HEK293 (cell line): ENCODE measurements at regions not wholly inside any gene's neighbourhood (a gene's known extent, or its start where the extent isn't known, plus 50 kb on each side); places are given as distances from the start of the nearest gene placed in this dataset.

Experiments
- CTCF ChIA-PET: fragments of 350-600 bp; formaldehyde crosslinking; extraction: SDS; loops from one replicate; lab custom pipeline; 2021; ENCODE audit warnings: antibody characterized with exemption; lab: Yijun Ruan, JAX
- POLR2A ChIA-PET: fragments of 300-600 bp; formaldehyde crosslinking; extraction: SDS; loops from one replicate; lab custom pipeline; 2020; ENCODE audit warnings: antibody characterized with exemption, inconsistent platforms; lab: Yijun Ruan, JAX
- H3K27ac ChIP-seq: fragments of 200-500 bp; sonication (Bioruptor generic); 2 replicates; pipeline ENCODE4 v1.5.1; 2014; ENCODE audit warnings: low read depth, low read length, control low read depth, inconsistent platforms; ENCODE audit errors: extremely low read depth
- H3K36me3 ChIP-seq, 2 experiments: fragments of 200-500 bp in 1 of 2; sonication (Bioruptor generic) in 1 of 2; 1 replicate in 1 of 2; 2 replicates in 1 of 2; pipeline ENCODE4 v1.5.1; 2014 to 2017; ENCODE audit warnings: inconsistent platforms in 2 of 2, low read length in 2 of 2; ENCODE audit not compliant: control insufficient read depth in 2 of 2, insufficient read depth in 1 of 2
- H3K4me1 ChIP-seq: fragments of 200-500 bp; sonication (Bioruptor generic); 2 replicates; pipeline ENCODE4 v1.5.1; 2014; ENCODE audit warnings: mild to moderate bottlenecking, low read length, inconsistent platforms; ENCODE audit not compliant: control insufficient read depth, insufficient read depth
- H3K4me3 ChIP-seq: 2 replicates; pipeline ENCODE4 v1.5.1; 2011; ENCODE audit warnings: low read depth, mild to moderate bottlenecking, control low read depth, low read length, moderate library complexity
- H3K9me3 ChIP-seq: fragments of 200-500 bp; sonication (Bioruptor generic); 2 replicates; pipeline ENCODE4 v1.5.1; 2014; ENCODE audit warnings: low read depth, low read length, inconsistent platforms; ENCODE audit not compliant: control insufficient read depth, insufficient read depth
- BCL11B ChIP-seq: fragments of 450-650 bp; formaldehyde crosslinking; IDR thresholded peaks from 2 replicates; pipeline ENCODE4 v1.5.1; 2016; ENCODE audit warnings: low read depth, missing biosample characterization, missing genetic modification characterization
- CTCF ChIP-seq: fragments of 450-650 bp; formaldehyde crosslinking; IDR thresholded peaks from 2 replicates; pipeline ENCODE4 v1.5.1; 2016; ENCODE audit warnings: missing biosample characterization, missing genetic modification characterization
- HOXC10 ChIP-seq: sonication (generic); formaldehyde crosslinking; IDR thresholded peaks from 2 replicates; pipeline ENCODE4 v1.8.1; 2023; ENCODE audit warnings: mild to moderate bottlenecking, missing genetic modification reagents
- KLF8 ChIP-seq: fragments of 450-650 bp; formaldehyde crosslinking; IDR thresholded peaks from 2 replicates; pipeline ENCODE4 v1.5.1; 2016; ENCODE audit warnings: missing biosample characterization, missing genetic modification characterization
- MYNN ChIP-seq: fragments of 450-650 bp; formaldehyde crosslinking; IDR thresholded peaks from 2 replicates; pipeline ENCODE4 v1.5.1; 2016; ENCODE audit warnings: missing biosample characterization, missing genetic modification characterization, borderline replicate concordance
- SP2 ChIP-seq: fragments of 450-650 bp; formaldehyde crosslinking; IDR thresholded peaks from 2 replicates; pipeline ENCODE4 v1.5.1; 2016; ENCODE audit warnings: missing biosample characterization, missing genetic modification characterization
- SP3 ChIP-seq: fragments of 450-650 bp; formaldehyde crosslinking; IDR thresholded peaks from 2 replicates; pipeline ENCODE4 v1.5.1; 2016; ENCODE audit warnings: missing biosample characterization, missing genetic modification characterization
- SP7 ChIP-seq: fragments of 450-650 bp; formaldehyde crosslinking; IDR thresholded peaks from 2 replicates; pipeline ENCODE4 v1.5.1; 2016; ENCODE audit warnings: missing biosample characterization, missing genetic modification characterization
- WT1 ChIP-seq: fragments of 450-650 bp; formaldehyde crosslinking; IDR thresholded peaks from 2 replicates; pipeline ENCODE4 v1.5.1; 2016; ENCODE audit warnings: missing biosample characterization, missing genetic modification characterization
- ZFP69B ChIP-seq: fragments of 450-650 bp; formaldehyde crosslinking; IDR thresholded peaks from 2 replicates; pipeline ENCODE4 v1.5.1; 2016; ENCODE audit warnings: missing biosample characterization, missing genetic modification characterization
- ZNF10 ChIP-seq: fragments of 450-650 bp; formaldehyde crosslinking; IDR thresholded peaks from 2 replicates; pipeline ENCODE4 v1.5.1; 2017; ENCODE audit warnings: missing biosample characterization, missing genetic modification characterization
- ZNF184 ChIP-seq: fragments of 450-650 bp; IDR thresholded peaks from 2 replicates; pipeline ENCODE4 v1.5.1; 2018; ENCODE audit warnings: missing biosample characterization, mild to moderate bottlenecking, missing genetic modification characterization
- ZNF26 ChIP-seq: fragments of 450-650 bp; formaldehyde crosslinking; IDR thresholded peaks from 2 replicates; pipeline ENCODE4 v1.5.1; 2016; ENCODE audit warnings: missing biosample characterization, missing genetic modification characterization
- ZNF324 ChIP-seq: fragments of 450-650 bp; formaldehyde crosslinking; IDR thresholded peaks from 2 replicates; pipeline ENCODE4 v1.5.1; 2016; ENCODE audit warnings: missing biosample characterization, missing genetic modification characterization
- ZNF335 ChIP-seq: fragments of 450-650 bp; formaldehyde crosslinking; conservative IDR thresholded peaks from 2 replicates; pipeline ENCODE4 v1.5.1; 2016; ENCODE audit warnings: missing biosample characterization, missing genetic modification characterization
- ZNF341 ChIP-seq: fragments of 450-650 bp; formaldehyde crosslinking; IDR thresholded peaks from 2 replicates; pipeline ENCODE4; 2016; ENCODE audit warnings: low read depth, missing biosample characterization, missing genetic modification characterization
- ZNF513 ChIP-seq: fragments of 450-650 bp; IDR thresholded peaks from 2 replicates; pipeline ENCODE4 v1.5.1; 2018; ENCODE audit warnings: missing biosample characterization, missing genetic modification characterization
- ZNF561 ChIP-seq: fragments of 450-650 bp; IDR thresholded peaks from 2 replicates; pipeline ENCODE4 v1.5.1; 2018; ENCODE audit warnings: missing biosample characterization, missing genetic modification characterization, borderline replicate concordance
- ZNF600 ChIP-seq: fragments of 450-650 bp; formaldehyde crosslinking; IDR thresholded peaks from 2 replicates; pipeline ENCODE4 v1.5.1; 2016; ENCODE audit warnings: missing biosample characterization, missing genetic modification characterization
- ZNF610 ChIP-seq: fragments of 450-650 bp; formaldehyde crosslinking; IDR thresholded peaks from 2 replicates; pipeline ENCODE4 v1.5.1; 2016; ENCODE audit warnings: missing biosample characterization, missing genetic modification characterization, borderline replicate concordance
- ZNF664 ChIP-seq: fragments of 450-650 bp; formaldehyde crosslinking; IDR thresholded peaks from 2 replicates; pipeline ENCODE4 v1.5.1; 2016; ENCODE audit warnings: missing biosample characterization, missing genetic modification characterization
- ZNF677 ChIP-seq: fragments of 450-650 bp; IDR thresholded peaks from 2 replicates; pipeline ENCODE4 v1.5.0; 2018; ENCODE audit warnings: missing biosample characterization, mild to moderate bottlenecking, missing genetic modification characterization, moderate library complexity
- ZNF692 ChIP-seq: fragments of 450-650 bp; formaldehyde crosslinking; IDR thresholded peaks from 2 replicates; pipeline ENCODE4 v1.5.1; 2016; ENCODE audit warnings: missing biosample characterization, missing genetic modification characterization
- ZNF701 ChIP-seq: fragments of 450-650 bp; formaldehyde crosslinking; IDR thresholded peaks from 2 replicates; pipeline ENCODE4 v1.5.1; 2016; ENCODE audit warnings: missing biosample characterization, missing genetic modification characterization
- ZNF776 ChIP-seq: fragments of 450-650 bp; formaldehyde crosslinking; IDR thresholded peaks from 2 replicates; pipeline ENCODE4 v1.5.0; 2017; ENCODE audit warnings: missing biosample characterization, missing genetic modification characterization, borderline replicate concordance
- ZSCAN23 ChIP-seq: fragments of 450-650 bp; formaldehyde crosslinking; IDR thresholded peaks from 2 replicates; pipeline ENCODE4 v1.5.1; 2016; ENCODE audit warnings: missing biosample characterization, missing genetic modification characterization

- ChIA-PET CTCF (interaction anchor here (0.6 kb wide), 1 partner anchor 208 kb away, joined by 3 read pairs; no protein-coding TSS in a partner anchor), POLR2A (no interaction called here)
- no peaks in the 10 kb centered on the region for H3K9me3 ChIP-seq
These were observed 220.3 kb upstream of the ZNF32 start for GRCh38 chr10:43868952-43869351.

GRCh38 chr10:43867667-43868565 lies 219.2 kb upstream of the ZNF32 start:
- ChIA-PET CTCF (no interaction called here), POLR2A (interaction anchor here (0.6 kb wide), 1 partner anchor 513 kb away, joined by 4 read pairs; no protein-coding TSS in a partner anchor)
- Histone ChIP-seq H3K4me1 (peaks cover 6% of the 10 kb centered on the region), H3K9me3 (no peaks in the 10 kb centered on the region), H3K36me3 (no peaks in the 10 kb centered on the region), H3K4me3 (no peak overlapping the region), H3K27ac (peak overlapping the region; percentile 58)
- 0 out of 2 replicates have a peak, but pooled peaks have one; percentile 43 for TF ChIP-seq SP7 (tag by site-specific recombination)
- peak; percentile 83 for TF ChIP-seq ZFP69B (tag by site-specific recombination)
- TF ChIP-seq ZNF335 (tag by site-specific recombination) = peak; percentile 28; the same call in 1 of the 2 replicates
- TF ChIP-seq ZNF776 (tag by site-specific recombination) = no peak
- TF ChIP-seq MYNN (tag by site-specific recombination) = peak; percentile 56; the same call in 1 of the 2 replicates
- TF ChIP-seq ZNF324 (tag by site-specific recombination) = no peak
- peak; percentile 51; the same call in 1 of the 2 replicates for TF ChIP-seq ZNF600 (tag by site-specific recombination)
- TF ChIP-seq ZNF692 (tag by site-specific recombination) = peak; percentile 80
- peak; percentile 53; the same call in 1 of the 2 replicates for TF ChIP-seq ZNF561
- TF ChIP-seq WT1 = peak; percentile 67

More at GRCh38 chr10:43868952-43869351, 220.3 kb upstream of the ZNF32 start:
- no peak for TF ChIP-seq ZNF10 (tag by site-specific recombination)
- TF ChIP-seq ZNF26 (tag by site-specific recombination) = no peak
- no peak for TF ChIP-seq ZNF341 (tag by site-specific recombination)
- no peak for TF ChIP-seq SP3 (tag by site-specific recombination)
- H3K4me1 ChIP-seq = peaks cover 6% of the 10 kb centered on the region
- no peak overlapping the region for H3K4me3 ChIP-seq
- no peaks in the 10 kb centered on the region for H3K36me3 ChIP-seq
- peak overlapping the region; percentile 58; the same call in 1 of the 2 replicates for H3K27ac ChIP-seq

- peaks cover 6% of the 10 kb centered on the region for H3K4me1 ChIP-seq
- no peak overlapping the region for H3K4me3 ChIP-seq
- H3K36me3 ChIP-seq = no peaks in the 10 kb centered on the region
- no peak for TF ChIP-seq ZNF184 (tag by site-specific recombination)
- no peak for TF ChIP-seq CTCF (tag by site-specific recombination)
- no peak for TF ChIP-seq ZNF513 (tag by site-specific recombination)
- no peak for TF ChIP-seq WT1
- TF ChIP-seq ZNF701 (tag by site-specific recombination) = no peak
- TF ChIP-seq ZSCAN23 (tag by site-specific recombination) = no peak
- TF ChIP-seq ZNF610 = no peak
- TF ChIP-seq ZNF664 = no peak
- no peak for TF ChIP-seq HOXC10 (CRISPR knock-in tag)
- TF ChIP-seq BCL11B (tag by site-specific recombination) = no peak
- TF ChIP-seq KLF8 (tag by site-specific recombination) = no peak
- TF ChIP-seq ZNF677 (tag by site-specific recombination) = no peak
- TF ChIP-seq SP2 (tag by site-specific recombination) = no peak
- ChIA-PET POLR2A (no interaction called here), CTCF (no interaction called here)
- H3K9me3 ChIP-seq = no peaks in the 10 kb centered on the region
- H3K27ac ChIP-seq = no peak overlapping the region
These were observed 218.4 kb upstream of the ZNF32 start for GRCh38 chr10:43867113-43867512.
